Lower leg skin (tissue), 3 donors: ENCODE measurements at regions not wholly inside any gene's neighbourhood (a gene's known extent, or its start where the extent isn't known, plus 50 kb on each side); places are given as distances from the start of the nearest gene placed in this dataset.

ENCODE experiments used
- POLR2A ChIP-seq, 2 donors: fragments of 450-650 bp; IDR thresholded peaks; one replicate each; pipeline ENCODE4 v1.6.1; 2016 to 2017; ENCODE audit warnings: antibody characterized with exemption in 2 of 2, mild to moderate bottlenecking in 1 of 2, moderate library complexity in 1 of 2
- TF ChIP-seq, protein P1 (sequence below), 3 donors: fragments of 450-650 bp; IDR thresholded peaks; one replicate each; pipeline ENCODE4 v1.5.1; 2016; ENCODE audit warnings: antibody characterized with exemption in 3 of 3, mild to moderate bottlenecking in 3 of 3, moderate library complexity in 2 of 3

DNA sequence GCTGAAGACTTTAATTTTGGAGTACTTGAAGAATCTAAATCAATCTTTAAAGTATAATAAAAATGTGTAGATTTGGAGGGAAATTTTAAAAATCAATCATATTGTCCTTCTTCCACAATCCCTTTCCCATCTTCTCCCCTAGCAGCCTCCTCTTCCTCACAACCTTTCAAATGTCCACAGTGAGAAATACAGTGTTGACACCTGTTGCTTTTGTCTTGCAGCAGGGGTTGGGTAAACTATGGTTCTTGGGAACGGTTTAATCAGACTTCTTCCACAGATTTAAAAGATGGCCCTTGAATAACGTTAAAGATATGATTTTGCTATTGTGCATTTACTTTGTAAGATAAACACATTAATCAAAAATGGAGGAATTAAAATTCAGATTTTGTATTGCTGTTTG is 113.8 kb upstream of the SLC1A4 start:
- TF ChIP-seq, protein P1, sequence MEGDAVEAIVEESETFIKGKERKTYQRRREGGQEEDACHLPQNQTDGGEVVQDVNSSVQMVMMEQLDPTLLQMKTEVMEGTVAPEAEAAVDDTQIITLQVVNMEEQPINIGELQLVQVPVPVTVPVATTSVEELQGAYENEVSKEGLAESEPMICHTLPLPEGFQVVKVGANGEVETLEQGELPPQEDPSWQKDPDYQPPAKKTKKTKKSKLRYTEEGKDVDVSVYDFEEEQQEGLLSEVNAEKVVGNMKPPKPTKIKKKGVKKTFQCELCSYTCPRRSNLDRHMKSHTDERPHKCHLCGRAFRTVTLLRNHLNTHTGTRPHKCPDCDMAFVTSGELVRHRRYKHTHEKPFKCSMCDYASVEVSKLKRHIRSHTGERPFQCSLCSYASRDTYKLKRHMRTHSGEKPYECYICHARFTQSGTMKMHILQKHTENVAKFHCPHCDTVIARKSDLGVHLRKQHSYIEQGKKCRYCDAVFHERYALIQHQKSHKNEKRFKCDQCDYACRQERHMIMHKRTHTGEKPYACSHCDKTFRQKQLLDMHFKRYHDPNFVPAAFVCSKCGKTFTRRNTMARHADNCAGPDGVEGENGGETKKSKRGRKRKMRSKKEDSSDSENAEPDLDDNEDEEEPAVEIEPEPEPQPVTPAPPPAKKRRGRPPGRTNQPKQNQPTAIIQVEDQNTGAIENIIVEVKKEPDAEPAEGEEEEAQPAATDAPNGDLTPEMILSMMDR (IDR thresholded peaks at IDR 0.05) = no peak
- no peak for TF ChIP-seq POLR2A (IDR thresholded peaks at IDR 0.05)
